ENCODE measurements at regions not wholly inside any gene's neighbourhood (a gene's known extent, or its start where the extent isn't known, plus 50 kb on each side); places are given as distances from the start of the nearest gene placed in this dataset.
"Not testable (repeated sequence)": the region's sequence is repeated elsewhere in the genome, so short reads cannot be mapped to it uniquely, and the experiment has no call there.

- ATAC-seq (ENCODE audit: low read depth in 2 of 2) (no peak), DNase-seq (no peak)
- Mint-ChIP-seq H3K36me3 (no peaks in the 10 kb centered on the region), H3K4me1 (no peaks in the 10 kb centered on the region), H3K27ac (no peak overlapping the region), H3K27me3 (peaks cover 0 to 8% (median 0%) of the 10 kb centered on the region in 3 donors), H3K9me3 (peaks cover 0 to 13% (median 4%) of the 10 kb centered on the region in 7 donors), H3K4me3 (no peak overlapping the region)
These were observed 103.1 kb upstream of the BCL6 start for GRCh38 chr3:187848401-187848800.

GRCh38 chr3:187849016-187849654 lies 103.9 kb upstream of the BCL6 start:
- DNase-seq (no peak), ATAC-seq (ENCODE audit: low read depth in 2 of 2) (no peak)
- Mint-ChIP-seq H3K27ac (no peak overlapping the region), H3K4me1 (no peaks in the 10 kb centered on the region), H3K9me3 (peaks cover 0 to 13% (median 5%) of the 10 kb centered on the region in 7 donors), H3K36me3 (no peaks in the 10 kb centered on the region), H3K27me3 (peaks cover 0 to 8% (median 0%) of the 10 kb centered on the region in 3 donors), H3K4me3 (no peak overlapping the region)

- peaks cover 0 to 13% (median 5%) of the 10 kb centered on the region in 7 donors for H3K9me3 Mint-ChIP-seq
- H3K27me3 Mint-ChIP-seq, result peaks cover 0 to 8% (median 0%) of the 10 kb centered on the region in 3 donors
- no peaks in the 10 kb centered on the region for H3K4me1 Mint-ChIP-seq
- ATAC-seq (ENCODE audit: low read depth in 2 of 2) (no peak), DNase-seq (no peak)
- H3K4me3 Mint-ChIP-seq, result no peak overlapping the region
- H3K36me3 Mint-ChIP-seq, result no peaks in the 10 kb centered on the region
- H3K27ac Mint-ChIP-seq, result peak overlapping the region in 2 of 6 donors; percentile 10 to 12
These were observed 105.1 kb upstream of the BCL6 start for GRCh38 chr3:187850258-187850921.

GRCh38 chr3:187852842-187853730 lies 107.8 kb upstream of the BCL6 start:
- ATAC-seq (ENCODE audit: low read depth in 2 of 2), result no peak

GRCh38 chr3:187855131-187855530 lies 109.9 kb upstream of the BCL6 start:
- H3K27me3 Mint-ChIP-seq, result no peaks in the 10 kb centered on the region
- H3K9me3 Mint-ChIP-seq, result peaks cover 0 to 13% (median 5%) of the 10 kb centered on the region in 7 donors
- no peak overlapping the region for H3K27ac Mint-ChIP-seq
- no peaks in the 10 kb centered on the region for H3K4me1 Mint-ChIP-seq
- DNase-seq (no peak), ATAC-seq (ENCODE audit: low read depth in 2 of 2) (no peak)
- no peak overlapping the region for H3K4me3 Mint-ChIP-seq
- no peaks in the 10 kb centered on the region for H3K36me3 Mint-ChIP-seq

More at GRCh38 chr3:187852842-187853730, 107.8 kb upstream of the BCL6 start:
- Mint-ChIP-seq H3K4me1 (no peaks in the 10 kb centered on the region), H3K4me3 (no peak overlapping the region), H3K36me3 (no peaks in the 10 kb centered on the region), H3K27ac (no peak overlapping the region), H3K27me3 (peaks cover 0 to 8% (median 0%) of the 10 kb centered on the region in 3 donors), H3K9me3 (peaks cover 0 to 13% (median 5%) of the 10 kb centered on the region in 7 donors)
- no peak for DNase-seq

- H3K9me3 Mint-ChIP-seq, result peaks cover 0 to 27% (median 11%) of the 10 kb centered on the region in 7 donors
- H3K4me1 Mint-ChIP-seq, result no peaks in the 10 kb centered on the region
- H3K27me3 Mint-ChIP-seq, result no peaks in the 10 kb centered on the region
- no peak overlapping the region for H3K4me3 Mint-ChIP-seq
- ATAC-seq (ENCODE audit: low read depth in 2 of 2) (no peak), DNase-seq (no peak)
- no peak overlapping the region for H3K27ac Mint-ChIP-seq
- H3K36me3 Mint-ChIP-seq, result no peaks in the 10 kb centered on the region
These were observed 111.3 kb upstream of the BCL6 start for GRCh38 chr3:187856555-187856954.

GRCh38 chr3:187858041-187858440 lies 112.8 kb upstream of the BCL6 start:
- Mint-ChIP-seq H3K4me3 (no peak overlapping the region), H3K9me3 (peaks cover 0 to 20% (median 14%) of the 10 kb centered on the region in 7 donors), H3K27ac (no peak overlapping the region), H3K36me3 (no peaks in the 10 kb centered on the region), H3K4me1 (no peaks in the 10 kb centered on the region), H3K27me3 (peaks cover 0 to 5% (median 0%) of the 10 kb centered on the region in 3 donors)
- DNase-seq (no peak), ATAC-seq (ENCODE audit: low read depth in 2 of 2) (no peak)

GRCh38 chr3:187858711-187859110 lies 113.4 kb upstream of the BCL6 start:
- DNase-seq, result no peak
- Mint-ChIP-seq H3K4me1 (no peaks in the 10 kb centered on the region), H3K27ac (no peak overlapping the region), H3K27me3 (peaks cover 0 to 5% (median 0%) of the 10 kb centered on the region in 3 donors), H3K36me3 (no peaks in the 10 kb centered on the region), H3K9me3 (peaks cover 0 to 17% (median 13%) of the 10 kb centered on the region in 7 donors), H3K4me3 (no peak overlapping the region)
- no peak for ATAC-seq (ENCODE audit: low read depth in 2 of 2)

- not testable (repeated sequence) for DNase-seq; H3K27ac Mint-ChIP-seq; H3K27me3 Mint-ChIP-seq; H3K4me1 Mint-ChIP-seq; H3K36me3 Mint-ChIP-seq; ATAC-seq (ENCODE audit: low read depth in 2 of 2)
- peak overlapping the region in 3 of 8 donors; percentile 36 to 79 (median 73) for H3K4me3 Mint-ChIP-seq
- H3K9me3 Mint-ChIP-seq, result peaks cover 0 to 17% (median 13%) of the 10 kb centered on the region in 7 donors
These were observed 117.5 kb upstream of the BCL6 start for GRCh38 chr3:187862701-187863277.

GRCh38 chr3:187870360-187871203 lies 125.3 kb upstream of the BCL6 start:
- Mint-ChIP-seq H3K9me3 (no peaks in the 10 kb centered on the region), H3K4me1 (no peaks in the 10 kb centered on the region), H3K4me3 (no peak overlapping the region), H3K27me3 (no peaks in the 10 kb centered on the region), H3K27ac (peak overlapping the region in 1 of 6 donors; percentile 55), H3K36me3 (no peaks in the 10 kb centered on the region)
- no peak for DNase-seq
- ATAC-seq (ENCODE audit: low read depth in 2 of 2), result no peak

GRCh38 chr3:187871204-187871591 lies 125.9 kb upstream of the BCL6 start:
- no peak overlapping the region for H3K4me3 Mint-ChIP-seq
- H3K9me3 Mint-ChIP-seq, result no peaks in the 10 kb centered on the region
- H3K36me3 Mint-ChIP-seq, result no peaks in the 10 kb centered on the region
- no peak overlapping the region for H3K27ac Mint-ChIP-seq
- no peak for ATAC-seq (ENCODE audit: low read depth in 2 of 2)
- DNase-seq, result no peak
- no peaks in the 10 kb centered on the region for H3K4me1 Mint-ChIP-seq
- H3K27me3 Mint-ChIP-seq, result no peaks in the 10 kb centered on the region

- H3K27me3 Mint-ChIP-seq, result no peaks in the 10 kb centered on the region
- ATAC-seq (ENCODE audit: low read depth in 2 of 2) (no peak), DNase-seq (no peak)
- no peaks in the 10 kb centered on the region for H3K4me1 Mint-ChIP-seq
- no peak overlapping the region for H3K4me3 Mint-ChIP-seq
- no peaks in the 10 kb centered on the region for H3K9me3 Mint-ChIP-seq
- H3K36me3 Mint-ChIP-seq, result no peaks in the 10 kb centered on the region
- no peak overlapping the region for H3K27ac Mint-ChIP-seq
These were observed 126.6 kb upstream of the BCL6 start for GRCh38 chr3:187871848-187872247.
